ENCODE measurements at regions not wholly inside any gene's neighbourhood (a gene's known extent, or its start where the extent isn't known, plus 50 kb on each side); places are given as distances from the start of the nearest gene placed in this dataset.

GRCh38 chr13:67877031-67877430 lies 646.9 kb upstream of the PCDH9 start:
- H3K4me1 ChIP-seq (ENCODE audit: low read depth), result no peaks in the 10 kb centered on the region
- no peak overlapping the region for H3K27ac ChIP-seq
- TF ChIP-seq, protein P1, sequence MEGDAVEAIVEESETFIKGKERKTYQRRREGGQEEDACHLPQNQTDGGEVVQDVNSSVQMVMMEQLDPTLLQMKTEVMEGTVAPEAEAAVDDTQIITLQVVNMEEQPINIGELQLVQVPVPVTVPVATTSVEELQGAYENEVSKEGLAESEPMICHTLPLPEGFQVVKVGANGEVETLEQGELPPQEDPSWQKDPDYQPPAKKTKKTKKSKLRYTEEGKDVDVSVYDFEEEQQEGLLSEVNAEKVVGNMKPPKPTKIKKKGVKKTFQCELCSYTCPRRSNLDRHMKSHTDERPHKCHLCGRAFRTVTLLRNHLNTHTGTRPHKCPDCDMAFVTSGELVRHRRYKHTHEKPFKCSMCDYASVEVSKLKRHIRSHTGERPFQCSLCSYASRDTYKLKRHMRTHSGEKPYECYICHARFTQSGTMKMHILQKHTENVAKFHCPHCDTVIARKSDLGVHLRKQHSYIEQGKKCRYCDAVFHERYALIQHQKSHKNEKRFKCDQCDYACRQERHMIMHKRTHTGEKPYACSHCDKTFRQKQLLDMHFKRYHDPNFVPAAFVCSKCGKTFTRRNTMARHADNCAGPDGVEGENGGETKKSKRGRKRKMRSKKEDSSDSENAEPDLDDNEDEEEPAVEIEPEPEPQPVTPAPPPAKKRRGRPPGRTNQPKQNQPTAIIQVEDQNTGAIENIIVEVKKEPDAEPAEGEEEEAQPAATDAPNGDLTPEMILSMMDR (IDR thresholded peaks at IDR 0.05; ENCODE audit: low read depth, low read length), result no peak
- no peaks in the 10 kb centered on the region for H3K9me3 ChIP-seq (ENCODE audit: low read depth)
- no peak overlapping the region for H3K4me3 ChIP-seq
- H3K27me3 ChIP-seq, result no peaks in the 10 kb centered on the region
- DNase-seq (ENCODE audit: low read depth in 1 of 2, low spot score in 1 of 2), result no peak
- no peaks in the 10 kb centered on the region for H3K36me3 ChIP-seq

DNA sequence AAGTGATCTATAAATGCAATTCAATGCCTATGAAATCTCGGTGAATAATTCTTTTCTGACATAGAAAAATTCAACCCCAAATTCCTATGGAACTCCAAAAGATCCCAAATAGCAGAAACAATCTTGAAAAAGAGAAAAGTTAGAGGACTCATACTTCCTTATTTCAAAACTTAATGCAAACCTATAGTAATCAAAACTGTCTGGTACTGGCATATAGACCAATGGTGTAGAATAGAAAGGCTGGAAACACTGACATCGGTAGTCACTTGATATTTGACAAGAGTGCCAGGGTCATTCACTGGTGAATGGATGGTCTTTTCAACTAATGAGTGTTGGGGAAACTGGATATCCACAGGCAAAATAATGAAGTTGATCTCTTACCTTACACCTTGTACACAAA lies 637.1 kb upstream of the PCDH9 start:
- Histone ChIP-seq H3K36me3 (no peaks in the 10 kb centered on the region), H3K27ac (no peak overlapping the region), H3K27me3 (no peaks in the 10 kb centered on the region), H3K4me1 (ENCODE audit: low read depth) (no peaks in the 10 kb centered on the region), H3K4me3 (no peak overlapping the region), H3K9me3 (ENCODE audit: low read depth) (no peaks in the 10 kb centered on the region)
- TF ChIP-seq, protein P1 (IDR thresholded peaks at IDR 0.05; ENCODE audit: low read depth, low read length), result no peak
- DNase-seq (ENCODE audit: low read depth in 1 of 2, low spot score in 1 of 2), result no peak

DNA sequence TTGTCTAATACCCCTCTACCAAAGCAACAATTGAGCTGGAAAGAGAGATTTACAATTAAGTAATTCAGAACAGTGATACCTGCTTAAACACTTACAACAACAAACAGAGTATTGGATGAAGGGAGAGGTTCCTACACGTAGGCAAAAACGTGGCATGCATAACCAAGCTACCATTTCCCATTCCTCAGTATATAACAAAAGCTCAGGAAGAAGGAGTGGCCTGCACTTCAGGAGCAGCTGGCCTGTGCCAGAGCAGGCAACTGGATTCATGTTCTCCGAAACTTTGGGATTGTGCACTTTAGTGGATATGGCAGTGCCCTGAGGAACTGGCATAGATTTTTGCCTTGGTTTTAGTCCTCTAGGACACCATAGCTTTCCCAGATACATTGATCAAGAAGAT lies 630.2 kb upstream of the PCDH9 start:
- no peak overlapping the region for H3K27ac ChIP-seq
- no peak overlapping the region for H3K4me3 ChIP-seq
- H3K4me1 ChIP-seq (ENCODE audit: low read depth), result no peaks in the 10 kb centered on the region
- H3K9me3 ChIP-seq (ENCODE audit: low read depth), result no peaks in the 10 kb centered on the region
- H3K27me3 ChIP-seq, result no peaks in the 10 kb centered on the region
- H3K36me3 ChIP-seq, result no peaks in the 10 kb centered on the region
- no peak for DNase-seq (ENCODE audit: low read depth in 1 of 2, low spot score in 1 of 2)
- TF ChIP-seq, protein P1 (IDR thresholded peaks at IDR 0.05; ENCODE audit: low read depth, low read length), result no peak

GRCh38 chr13:67859904-67860303 lies 629.8 kb upstream of the PCDH9 start:
- no peaks in the 10 kb centered on the region for H3K36me3 ChIP-seq
- no peaks in the 10 kb centered on the region for H3K9me3 ChIP-seq (ENCODE audit: low read depth)
- H3K27ac ChIP-seq, result no peak overlapping the region
- TF ChIP-seq, protein P1 (IDR thresholded peaks at IDR 0.05; ENCODE audit: low read depth, low read length), result no peak
- H3K4me3 ChIP-seq, result no peak overlapping the region
- H3K4me1 ChIP-seq (ENCODE audit: low read depth), result no peaks in the 10 kb centered on the region
- DNase-seq (ENCODE audit: low read depth in 1 of 2, low spot score in 1 of 2), result no peak
- H3K27me3 ChIP-seq, result no peaks in the 10 kb centered on the region

DNA sequence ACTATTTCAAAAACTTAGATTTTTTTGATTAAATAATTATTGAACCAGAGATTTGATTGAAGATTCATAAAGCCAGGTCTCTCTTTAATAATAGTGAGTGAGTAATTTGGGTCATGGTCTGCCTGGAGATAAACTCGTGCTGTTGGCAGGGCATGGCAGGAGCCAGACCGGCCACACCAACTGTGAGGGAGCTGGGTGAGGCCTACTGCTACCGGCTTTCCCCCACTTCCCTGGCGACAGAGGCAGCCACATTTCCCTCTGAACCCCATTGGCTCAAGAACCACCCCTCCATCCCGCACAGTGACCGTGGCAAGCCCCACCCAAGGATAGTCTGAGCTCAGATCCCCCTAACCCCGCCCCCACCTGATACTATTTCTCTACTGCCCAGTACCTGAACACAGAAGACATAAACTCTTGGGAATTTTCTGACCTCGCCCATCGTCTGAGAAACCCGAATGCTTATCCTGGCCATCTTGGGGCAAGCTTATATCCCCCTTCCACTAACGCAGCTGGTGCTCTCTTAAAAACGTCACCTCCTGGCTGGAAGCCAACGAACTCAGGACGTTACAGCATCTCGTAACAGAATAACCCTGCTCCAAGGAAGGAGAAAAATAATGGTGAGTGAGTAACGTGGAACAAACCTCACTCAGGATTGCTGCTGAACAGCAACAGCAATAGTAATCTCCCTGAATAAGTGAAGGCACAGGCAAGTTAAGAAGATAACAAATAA lies 627.6 kb upstream of the PCDH9 start:
- TF ChIP-seq, protein P1 (IDR thresholded peaks at IDR 0.05; ENCODE audit: low read depth, low read length), result no peak
- H3K36me3 ChIP-seq, result no peaks in the 10 kb centered on the region
- no peaks in the 10 kb centered on the region for H3K4me1 ChIP-seq (ENCODE audit: low read depth)
- H3K9me3 ChIP-seq (ENCODE audit: low read depth), result no peaks in the 10 kb centered on the region
- H3K4me3 ChIP-seq, result no peak overlapping the region
- H3K27ac ChIP-seq, result no peak overlapping the region
- no peaks in the 10 kb centered on the region for H3K27me3 ChIP-seq
- no peak for DNase-seq (ENCODE audit: low read depth in 1 of 2, low spot score in 1 of 2)
